ENCODE measurements at regions not wholly inside any gene's neighbourhood (a gene's known extent, or its start where the extent isn't known, plus 50 kb on each side); places are given as distances from the start of the nearest gene placed in this dataset.
"Not testable (repeated sequence)": the region's sequence is repeated elsewhere in the genome, so short reads cannot be mapped to it uniquely, and the experiment has no call there.

DNA sequence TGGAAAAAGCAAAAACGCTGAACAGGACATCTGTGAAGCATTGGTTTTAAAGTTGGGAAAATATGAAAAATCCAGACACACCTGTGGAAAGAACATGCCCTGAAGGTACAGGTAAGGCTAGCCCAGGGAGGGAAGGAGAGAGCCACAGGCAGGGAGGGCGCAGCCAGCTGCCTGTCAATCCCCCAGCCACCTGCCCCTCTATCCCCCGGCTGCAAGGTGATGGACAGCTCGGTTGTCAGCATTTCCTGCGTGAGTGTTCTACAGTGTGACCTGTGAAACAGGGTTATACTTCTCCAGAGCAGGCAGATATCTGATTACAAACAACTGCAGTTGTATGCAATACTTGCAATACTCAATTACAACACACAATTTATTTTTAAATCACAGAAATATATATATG lies 358.1 kb downstream of the SMOC2 start:
- ChIA-PET CTCF (no interaction called here), POLR2A (no interaction called here)
- TF ChIP-seq, protein P1, sequence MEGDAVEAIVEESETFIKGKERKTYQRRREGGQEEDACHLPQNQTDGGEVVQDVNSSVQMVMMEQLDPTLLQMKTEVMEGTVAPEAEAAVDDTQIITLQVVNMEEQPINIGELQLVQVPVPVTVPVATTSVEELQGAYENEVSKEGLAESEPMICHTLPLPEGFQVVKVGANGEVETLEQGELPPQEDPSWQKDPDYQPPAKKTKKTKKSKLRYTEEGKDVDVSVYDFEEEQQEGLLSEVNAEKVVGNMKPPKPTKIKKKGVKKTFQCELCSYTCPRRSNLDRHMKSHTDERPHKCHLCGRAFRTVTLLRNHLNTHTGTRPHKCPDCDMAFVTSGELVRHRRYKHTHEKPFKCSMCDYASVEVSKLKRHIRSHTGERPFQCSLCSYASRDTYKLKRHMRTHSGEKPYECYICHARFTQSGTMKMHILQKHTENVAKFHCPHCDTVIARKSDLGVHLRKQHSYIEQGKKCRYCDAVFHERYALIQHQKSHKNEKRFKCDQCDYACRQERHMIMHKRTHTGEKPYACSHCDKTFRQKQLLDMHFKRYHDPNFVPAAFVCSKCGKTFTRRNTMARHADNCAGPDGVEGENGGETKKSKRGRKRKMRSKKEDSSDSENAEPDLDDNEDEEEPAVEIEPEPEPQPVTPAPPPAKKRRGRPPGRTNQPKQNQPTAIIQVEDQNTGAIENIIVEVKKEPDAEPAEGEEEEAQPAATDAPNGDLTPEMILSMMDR (IDR thresholded peaks at IDR 0.05; ENCODE audit: insufficient read depth, low read length, missing control alignments): no peak
- no peak overlapping the region for H3K4me3 ChIP-seq (ENCODE audit: low read depth, low read length)
- no peak for DNase-seq (ENCODE audit: low read depth, low spot score)

DNA sequence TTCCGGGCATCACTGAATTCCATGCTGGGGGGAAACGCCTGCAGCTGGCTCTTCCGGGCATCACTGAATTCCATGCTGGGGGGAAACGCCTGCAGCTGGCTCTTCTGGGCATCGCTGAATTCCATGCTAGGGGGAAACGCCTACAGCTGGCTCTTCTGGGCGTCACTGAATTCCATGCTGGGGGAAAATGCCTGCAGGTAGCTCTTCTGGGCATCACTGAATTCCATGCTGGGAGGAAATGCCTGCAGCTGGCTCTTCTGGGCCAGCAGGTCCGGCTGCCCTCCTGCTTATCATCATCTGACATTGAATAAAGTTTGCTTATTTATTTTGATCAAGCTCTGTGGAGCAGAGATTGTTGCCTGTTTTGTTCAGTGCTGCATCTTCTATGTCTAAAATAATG lies 355.1 kb downstream of the SMOC2 start:
- CTCF ChIA-PET: no interaction called here
- DNase-seq (ENCODE audit: low read depth, low spot score): no peak
- no peak overlapping the region for H3K4me3 ChIP-seq (ENCODE audit: low read depth, low read length)
- POLR2A ChIA-PET: no interaction called here
- TF ChIP-seq, protein P1 (IDR thresholded peaks at IDR 0.05; ENCODE audit: insufficient read depth, low read length, missing control alignments): no peak

DNA sequence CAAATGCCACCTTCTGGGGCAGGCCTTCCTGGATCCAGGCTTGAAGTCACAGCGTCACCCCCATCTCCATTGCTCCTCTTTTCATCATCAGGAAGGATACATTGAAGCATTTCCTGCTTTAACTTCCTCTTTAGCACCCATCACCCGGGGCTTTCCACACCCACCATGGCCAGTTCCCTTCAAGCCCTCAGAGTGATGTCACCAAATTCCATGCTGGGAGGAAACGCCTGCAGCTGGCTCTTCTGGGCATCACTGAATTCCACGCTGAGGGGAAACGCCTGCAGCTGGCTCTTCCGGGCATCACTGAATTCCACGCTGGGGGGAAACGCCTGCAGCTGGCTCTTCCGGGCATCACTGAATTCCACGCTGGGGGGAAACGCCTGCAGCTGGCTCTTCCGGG lies 354.6 kb downstream of the SMOC2 start:
- H3K4me3 ChIP-seq (ENCODE audit: low read depth, low read length); POLR2A ChIA-PET; CTCF ChIA-PET; DNase-seq (ENCODE audit: low read depth, low spot score): not testable (repeated sequence)

DNA sequence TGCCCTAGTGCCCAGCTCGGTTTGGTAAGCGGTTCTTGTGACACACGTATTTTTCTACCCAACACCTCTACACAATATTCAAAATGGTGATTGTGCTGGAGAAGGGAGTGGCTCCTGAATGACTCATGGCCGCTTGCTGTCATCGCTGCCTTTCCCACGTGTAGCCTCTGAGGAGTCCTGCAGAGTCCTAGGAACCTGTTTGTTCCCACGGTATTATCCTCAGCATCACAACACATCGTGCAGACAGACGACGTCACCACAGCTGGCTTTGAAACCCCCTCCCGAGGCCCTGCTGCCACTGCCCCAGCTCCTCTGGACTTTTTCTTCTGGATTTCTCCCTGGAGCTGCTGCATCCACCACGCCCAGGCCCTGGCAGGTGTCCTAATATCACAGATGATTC lies 353.5 kb downstream of the SMOC2 start:
- TF ChIP-seq, protein P1 (IDR thresholded peaks at IDR 0.05; ENCODE audit: insufficient read depth, low read length, missing control alignments): no peak
- POLR2A ChIA-PET: no interaction called here
- no peak overlapping the region for H3K4me3 ChIP-seq (ENCODE audit: low read depth, low read length)
- CTCF ChIA-PET: no interaction called here
- no peak for DNase-seq (ENCODE audit: low read depth, low spot score)

DNA sequence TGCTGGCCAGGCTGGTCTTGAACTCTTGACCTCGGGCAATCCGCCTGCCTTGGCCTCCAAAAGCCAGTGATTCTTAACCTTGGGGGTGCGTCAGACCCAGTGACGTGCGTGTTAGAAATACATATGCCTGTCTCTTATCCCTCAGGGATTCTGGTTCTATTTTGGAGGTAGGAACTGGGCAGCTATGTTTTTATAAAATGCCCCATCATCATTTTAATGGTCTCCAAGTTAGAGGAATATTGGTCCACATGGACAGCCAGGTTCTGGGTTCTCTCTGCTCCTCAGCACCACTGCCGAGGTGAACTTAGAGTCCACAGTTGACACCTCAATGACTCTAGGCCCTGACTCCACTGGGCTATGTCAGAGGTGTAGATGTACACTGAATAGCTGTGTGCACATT lies 352.7 kb downstream of the SMOC2 start:
- H3K4me3 ChIP-seq (ENCODE audit: low read depth, low read length): no peak overlapping the region
- TF ChIP-seq, protein P1 (IDR thresholded peaks at IDR 0.05; ENCODE audit: insufficient read depth, low read length, missing control alignments): no peak
- ChIA-PET POLR2A (no interaction called here), CTCF (no interaction called here)
- no peak for DNase-seq (ENCODE audit: low read depth, low spot score)

DNA sequence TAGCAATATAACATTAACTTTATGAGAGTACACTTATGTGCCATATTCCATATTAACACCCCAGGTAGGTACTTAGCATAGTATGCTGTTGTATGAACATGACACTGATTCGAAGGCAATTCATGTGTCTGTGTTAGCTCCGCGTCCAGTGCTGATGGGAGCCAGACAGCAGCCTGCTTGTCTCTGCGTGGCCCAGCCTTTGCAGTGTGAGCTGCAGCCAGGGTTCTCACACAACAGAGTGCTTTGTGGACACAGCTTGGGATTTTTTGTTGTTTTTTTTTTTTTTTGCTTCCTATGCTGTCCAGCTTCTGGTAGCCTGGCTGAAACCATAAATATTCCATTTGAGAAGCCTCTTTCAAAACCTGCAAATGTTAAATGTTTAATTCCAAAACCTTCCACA lies 350.9 kb downstream of the SMOC2 start:
- no peak for DNase-seq (ENCODE audit: low read depth, low spot score)
- ChIA-PET POLR2A (no interaction called here), CTCF (no interaction called here)
- TF ChIP-seq, protein P1 (IDR thresholded peaks at IDR 0.05; ENCODE audit: insufficient read depth, low read length, missing control alignments): no peak
- H3K4me3 ChIP-seq (ENCODE audit: low read depth, low read length): no peak overlapping the region

DNA sequence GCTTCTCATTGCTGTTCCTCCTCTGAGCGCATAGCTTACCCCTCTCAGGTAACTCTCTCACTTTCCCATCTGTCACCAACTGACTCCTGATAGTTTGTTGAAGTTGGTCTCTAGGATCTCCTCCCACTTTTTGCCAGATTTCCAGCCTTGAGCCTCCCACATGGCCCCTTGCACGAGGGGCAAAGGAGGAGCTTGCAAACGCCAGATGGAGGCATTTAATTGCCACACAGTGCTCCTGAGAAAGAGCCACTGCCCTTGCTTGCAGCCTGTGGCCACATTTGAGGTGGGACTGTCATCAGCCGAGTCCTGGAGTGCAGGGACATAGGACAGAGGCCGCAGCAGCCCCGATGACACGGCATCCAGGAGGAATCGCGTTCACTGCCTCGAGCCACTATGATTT lies 348.7 kb downstream of the SMOC2 start:
- POLR2A ChIA-PET: no interaction called here
- DNase-seq (ENCODE audit: low read depth, low spot score): no peak
- H3K4me3 ChIP-seq (ENCODE audit: low read depth, low read length): no peak overlapping the region
- CTCF ChIA-PET: no interaction called here
- TF ChIP-seq, protein P1 (IDR thresholded peaks at IDR 0.05; ENCODE audit: insufficient read depth, low read length, missing control alignments): no peak

Data from AG04449 (cell line).